AG10803 (cell line): ENCODE measurements at regions not wholly inside any gene's neighbourhood (a gene's known extent, or its start where the extent isn't known, plus 50 kb on each side); places are given as distances from the start of the nearest gene placed in this dataset.

Source experiments
- DNase-seq: peaks from one replicate; pipeline ENCODE4 v3.0.0; 2010; ENCODE audit warnings: low read depth
- H3K4me3 ChIP-seq: 2 replicates; pipeline ENCODE4 v1.5.1; 2011; ENCODE audit warnings: mild to moderate bottlenecking, low read length, control low read depth
- CTCF ChIP-seq: conservative IDR thresholded peaks from 2 replicates; pipeline ENCODE4 v1.5.1; 2011; ENCODE audit warnings: mild to moderate bottlenecking, low read length, control low read depth, inconsistent platforms

DNA sequence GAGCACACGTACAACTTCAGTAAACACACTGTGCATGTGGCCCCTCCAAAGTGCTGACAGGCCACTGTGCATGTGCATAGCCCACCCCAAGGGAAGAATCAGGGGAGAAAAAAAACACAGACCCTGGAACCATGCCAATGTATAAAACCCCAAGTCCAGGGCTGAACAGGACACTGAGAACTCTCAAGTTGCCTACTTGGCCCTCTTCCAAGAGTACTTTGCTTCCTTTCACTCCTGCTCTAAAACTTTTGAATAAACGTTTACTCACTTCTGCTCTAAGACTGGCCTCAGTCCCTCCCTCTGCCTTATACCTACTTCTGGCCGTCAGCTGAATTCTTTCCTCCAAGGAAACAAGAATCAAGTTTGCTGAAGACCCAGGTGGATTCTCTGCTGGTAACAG lies 77.7 kb upstream of the NFIB start:
- H3K4me3 ChIP-seq = no peak overlapping the region
- DNase-seq = no peak
- TF ChIP-seq CTCF = no peak

GRCh38 chr9:14389657-14390056 lies 75.7 kb upstream of the NFIB start:
- no peak overlapping the region for H3K4me3 ChIP-seq
- no peak for TF ChIP-seq CTCF
- no peak for DNase-seq

- no peak overlapping the region for H3K4me3 ChIP-seq
- TF ChIP-seq CTCF = no peak
- DNase-seq = no peak
Measured at GRCh38 chr9:14389146-14389545, 75.2 kb upstream of the NFIB start.

DNA sequence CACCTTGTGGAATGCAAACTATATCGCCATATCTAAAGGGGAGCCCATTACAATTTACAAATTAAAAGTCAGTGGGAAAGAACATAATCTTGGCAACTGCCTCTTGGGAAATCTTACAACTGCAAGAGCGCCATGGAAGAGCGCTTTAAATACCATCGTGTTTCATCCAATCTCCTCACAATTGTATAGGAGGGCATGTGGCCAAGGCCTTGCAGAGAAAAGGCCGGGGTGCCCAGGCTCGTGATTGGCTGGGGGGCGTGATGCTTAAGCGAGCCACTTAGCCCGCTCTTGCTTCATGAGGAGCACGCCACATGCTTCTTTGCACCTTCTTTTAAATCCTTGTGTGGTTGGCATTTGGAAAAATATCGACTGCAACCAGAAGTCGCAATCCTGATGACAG lies 69.8 kb upstream of the NFIB start:
- no peak for DNase-seq
- no peak overlapping the region for H3K4me3 ChIP-seq
- TF ChIP-seq CTCF = no peak

- no peak overlapping the region for H3K4me3 ChIP-seq
Measured at GRCh38 chr9:14383294-14383693, 69.4 kb upstream of the NFIB start.

GRCh38 chr9:14380061-14380836 lies 66.3 kb upstream of the NFIB start:
- H3K4me3 ChIP-seq = no peak overlapping the region
- TF ChIP-seq CTCF = no peak
- DNase-seq = no peak

More at GRCh38 chr9:14383294-14383693, 69.4 kb upstream of the NFIB start:
- no peak for TF ChIP-seq CTCF
- peak; percentile 15 for DNase-seq

GRCh38 chr9:14379280-14379679 lies 65.3 kb upstream of the NFIB start:
- H3K4me3 ChIP-seq = no peak overlapping the region
- TF ChIP-seq CTCF = no peak
- no peak for DNase-seq
